Transverse colon (tissue), 4 donors: ENCODE measurements at regions not wholly inside any gene's neighbourhood (a gene's known extent, or its start where the extent isn't known, plus 50 kb on each side); places are given as distances from the start of the nearest gene placed in this dataset.

Experiments used
- DNase-seq: peaks from one replicate; pipeline ENCODE4 v3.0.0-alpha.2; 2019
- H3K27ac ChIP-seq, 4 donors: fragments of 200-600 bp; sonication (generic); 2 replicates each; pipeline ENCODE4 v1.5.1; 2016 to 2018; ENCODE audit warnings: inconsistent platforms in 4 of 4
- H3K27me3 ChIP-seq: fragments of 200-600 bp; sonication (generic); 2 replicates; pipeline ENCODE4 v1.5.1; 2017; ENCODE audit warnings: inconsistent platforms
- H3K36me3 ChIP-seq, 4 donors: fragments of 200-600 bp; sonication (generic); 2 replicates each; pipeline ENCODE4 v1.5.1; 2017 to 2019; ENCODE audit warnings: inconsistent platforms in 4 of 4
- H3K4me1 ChIP-seq, 4 donors: fragments of 200-600 bp; sonication (generic); 2 replicates each; pipeline ENCODE4 v1.5.1; 2017 to 2020; ENCODE audit warnings: inconsistent platforms in 4 of 4
- H3K4me3 ChIP-seq, 4 donors: fragments of 200-600 bp; sonication (generic); 1 replicate in 1 of 4; 2 replicates in 3 of 4; pipeline versions ENCODE4 v1.5.1 to v1.6.1; 2017 to 2019; ENCODE audit warnings: inconsistent platforms in 4 of 4
- H3K9me3 ChIP-seq, 2 donors: fragments of 200-600 bp; sonication (generic); 2 replicates each; pipeline ENCODE4 v1.5.1; 2017 to 2019; ENCODE audit warnings: inconsistent platforms in 2 of 2
- EP300 ChIP-seq: sonication (generic); formaldehyde crosslinking; IDR thresholded peaks from one replicate; pipeline ENCODE4 v1.6.1; 2017; ENCODE audit warnings: antibody characterized with exemption, low read depth
- POLR2A ChIP-seq: fragments of 450-650 bp; IDR thresholded peaks from one replicate; pipeline ENCODE4 v1.6.1; 2016; ENCODE audit warnings: antibody characterized with exemption, mild to moderate bottlenecking, moderate library complexity
- POLR2AphosphoS5 ChIP-seq, 3 donors: sonication (generic); formaldehyde crosslinking; IDR thresholded peaks; one replicate each; pipeline ENCODE4 v1.6.1; 2016; ENCODE audit warnings: antibody characterized with exemption in 3 of 3
- WGBS, 2 donors: methylation state at CpG; one replicate each; pipeline ENCODE4 v1.1.5; 2018; ENCODE audit warnings: low coverage in 1 of 2; 5-methylcytosine and 5-hydroxymethylcytosine counted together
- in situ Hi-C, 4 donors: fragments of 200-750 bp; cut with MboI; loops; one replicate each; pipeline versions ENCODE4 v1.15.0 to v1.15.1; 2017; ENCODE audit warnings: low sequenced_read_pairs in 3 of 4, low pct_ligation_motif_present in 1 of 4, low pct_unique_long_range_greater_than_20kb in 1 of 4
- intact Hi-C: fragments of 100-400 bp; cut with DNase I; formaldehyde crosslinking; loops from one replicate; pipeline ENCODE4 v1.15.1; 2023; ENCODE audit warnings: low total_unique reads
- TF ChIP-seq, protein P1 (sequence below), 5 experiments: fragments of 200-600 bp in 3 of 5; fragments of 450-650 bp in 2 of 5; sonication (generic) in 3 of 5; IDR thresholded peaks; 1 replicate in 2 of 5; 2 replicates in 3 of 5; pipeline ENCODE4 v1.5.1; 2016 to 2017; ENCODE audit warnings: antibody characterized with exemption in 5 of 5, inconsistent platforms in 3 of 5, mild to moderate bottlenecking in 2 of 5, moderate library complexity in 1 of 5

- WGBS, 2 donors: 82 to 86% methylated on average over 1 of the region's 1 CpG
- TF ChIP-seq POLR2A (no peak), EP300 (no peak), POLR2AphosphoS5 (IDR thresholded peaks at IDR 0.05) (no peak)
- TF ChIP-seq, protein P1, sequence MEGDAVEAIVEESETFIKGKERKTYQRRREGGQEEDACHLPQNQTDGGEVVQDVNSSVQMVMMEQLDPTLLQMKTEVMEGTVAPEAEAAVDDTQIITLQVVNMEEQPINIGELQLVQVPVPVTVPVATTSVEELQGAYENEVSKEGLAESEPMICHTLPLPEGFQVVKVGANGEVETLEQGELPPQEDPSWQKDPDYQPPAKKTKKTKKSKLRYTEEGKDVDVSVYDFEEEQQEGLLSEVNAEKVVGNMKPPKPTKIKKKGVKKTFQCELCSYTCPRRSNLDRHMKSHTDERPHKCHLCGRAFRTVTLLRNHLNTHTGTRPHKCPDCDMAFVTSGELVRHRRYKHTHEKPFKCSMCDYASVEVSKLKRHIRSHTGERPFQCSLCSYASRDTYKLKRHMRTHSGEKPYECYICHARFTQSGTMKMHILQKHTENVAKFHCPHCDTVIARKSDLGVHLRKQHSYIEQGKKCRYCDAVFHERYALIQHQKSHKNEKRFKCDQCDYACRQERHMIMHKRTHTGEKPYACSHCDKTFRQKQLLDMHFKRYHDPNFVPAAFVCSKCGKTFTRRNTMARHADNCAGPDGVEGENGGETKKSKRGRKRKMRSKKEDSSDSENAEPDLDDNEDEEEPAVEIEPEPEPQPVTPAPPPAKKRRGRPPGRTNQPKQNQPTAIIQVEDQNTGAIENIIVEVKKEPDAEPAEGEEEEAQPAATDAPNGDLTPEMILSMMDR (IDR thresholded peaks at IDR 0.05): no peak
- in situ Hi-C loops (no loop called here), intact Hi-C loops (no loop called here)
- H3K9me3 ChIP-seq: no peaks in the 10 kb centered on the region
- no peaks in the 10 kb centered on the region for H3K4me1 ChIP-seq
- no peak for DNase-seq
- no peaks in the 10 kb centered on the region for H3K27me3 ChIP-seq
- H3K36me3 ChIP-seq: no peaks in the 10 kb centered on the region
- H3K27ac ChIP-seq: no peak overlapping the region
- no peak overlapping the region for H3K4me3 ChIP-seq
Measured at GRCh38 chr5:33254579-33254978, 186.2 kb upstream of the TARS1 start.

GRCh38 chr5:33257807-33258429 lies 182.8 kb upstream of the TARS1 start:
- H3K4me1 ChIP-seq: no peaks in the 10 kb centered on the region
- no peaks in the 10 kb centered on the region for H3K27me3 ChIP-seq
- TF ChIP-seq EP300 (no peak), POLR2AphosphoS5 (IDR thresholded peaks at IDR 0.05) (no peak), POLR2A (no peak)
- TF ChIP-seq, protein P1 (IDR thresholded peaks at IDR 0.05): no peak
- no peak overlapping the region for H3K4me3 ChIP-seq
- 66 to 74% methylated on average over 2 to 4 of the region's 4 CpGs for WGBS, 2 donors
- in situ Hi-C loops: no loop called here
- intact Hi-C loops: no loop called here
- H3K36me3 ChIP-seq: no peaks in the 10 kb centered on the region
- no peak overlapping the region for H3K27ac ChIP-seq
- no peaks in the 10 kb centered on the region for H3K9me3 ChIP-seq
- no peak for DNase-seq

DNA sequence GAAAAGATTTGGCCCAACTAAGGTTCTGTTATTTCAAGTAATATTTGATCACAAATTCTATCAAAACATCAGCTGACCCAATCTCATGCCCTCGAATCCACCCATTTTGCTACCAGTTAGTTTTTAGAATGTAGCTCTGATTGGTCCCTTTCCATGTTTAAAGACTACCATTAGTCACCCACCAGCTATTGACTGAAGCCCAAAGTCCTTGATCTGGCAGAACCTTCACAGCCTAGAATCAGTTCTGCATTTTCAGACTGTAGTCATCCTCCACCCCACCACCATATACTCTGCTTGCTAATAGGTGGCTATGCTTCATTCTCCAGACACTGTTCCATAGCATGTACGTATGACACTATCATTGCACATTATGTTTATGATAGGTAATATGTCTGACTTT lies 182.2 kb upstream of the TARS1 start:
- 84 to 90% methylated on average over 1 to 2 of the region's 2 CpGs for WGBS, 2 donors
- TF ChIP-seq, protein P1 (IDR thresholded peaks at IDR 0.05): no peak
- no peak for TF ChIP-seq POLR2AphosphoS5 (IDR thresholded peaks at IDR 0.05)
- no peak for TF ChIP-seq POLR2A
- no peak for TF ChIP-seq EP300
- Histone ChIP-seq H3K27ac (no peak overlapping the region), H3K36me3 (no peaks in the 10 kb centered on the region), H3K4me1 (no peaks in the 10 kb centered on the region), H3K9me3 (no peaks in the 10 kb centered on the region), H3K4me3 (no peak overlapping the region), H3K27me3 (no peaks in the 10 kb centered on the region)
- no peak for DNase-seq
- intact Hi-C loops (no loop called here), in situ Hi-C loops (no loop called here)

GRCh38 chr5:33260098-33260497 lies 180.7 kb upstream of the TARS1 start:
- Histone ChIP-seq H3K27ac (no peak overlapping the region), H3K27me3 (no peaks in the 10 kb centered on the region), H3K4me3 (no peak overlapping the region), H3K9me3 (no peaks in the 10 kb centered on the region), H3K36me3 (no peaks in the 10 kb centered on the region), H3K4me1 (no peaks in the 10 kb centered on the region)
- WGBS, 2 donors: 84 to 94% methylated on average over 2 of the region's 2 CpGs
- TF ChIP-seq, protein P1 (IDR thresholded peaks at IDR 0.05): no peak
- TF ChIP-seq POLR2A: no peak
- TF ChIP-seq POLR2AphosphoS5 (IDR thresholded peaks at IDR 0.05): no peak
- no peak for TF ChIP-seq EP300
- intact Hi-C loops: no loop called here
- in situ Hi-C loops: no loop called here
- DNase-seq: no peak
